AG04449 (cell line): ENCODE measurements at regions not wholly inside any gene's neighbourhood (a gene's known extent, or its start where the extent isn't known, plus 50 kb on each side); places are given as distances from the start of the nearest gene placed in this dataset.

Experiments used
- CTCF ChIA-PET: fragments of 350-600 bp; formaldehyde crosslinking; extraction: SDS; loops from one replicate; lab custom pipeline; 2021; ENCODE audit warnings: antibody characterized with exemption; lab: Yijun Ruan, JAX
- POLR2A ChIA-PET: fragments of 400-600, 350-600 bp; formaldehyde crosslinking; extraction: SDS; loops from one replicate; lab custom pipeline; 2020; ENCODE audit warnings: antibody characterized with exemption, inconsistent platforms; lab: Yijun Ruan, JAX
- DNase-seq: peaks from one replicate; pipeline ENCODE4 v3.0.0-alpha.2; 2010; ENCODE audit warnings: low read depth, low spot score
- H3K4me3 ChIP-seq: 2 replicates; pipeline ENCODE4 v1.5.1; 2011; ENCODE audit warnings: low read depth, mild to moderate bottlenecking, control low read depth, low read length
- TF ChIP-seq, protein P1 (sequence below): IDR thresholded peaks from one replicate; pipeline ENCODE4 v1.5.1; 2011; ENCODE audit warnings: mild to moderate bottlenecking, moderate library complexity, low read length, control low read depth, inconsistent platforms; ENCODE audit not compliant: insufficient read depth; ENCODE audit errors: missing control alignments

DNA sequence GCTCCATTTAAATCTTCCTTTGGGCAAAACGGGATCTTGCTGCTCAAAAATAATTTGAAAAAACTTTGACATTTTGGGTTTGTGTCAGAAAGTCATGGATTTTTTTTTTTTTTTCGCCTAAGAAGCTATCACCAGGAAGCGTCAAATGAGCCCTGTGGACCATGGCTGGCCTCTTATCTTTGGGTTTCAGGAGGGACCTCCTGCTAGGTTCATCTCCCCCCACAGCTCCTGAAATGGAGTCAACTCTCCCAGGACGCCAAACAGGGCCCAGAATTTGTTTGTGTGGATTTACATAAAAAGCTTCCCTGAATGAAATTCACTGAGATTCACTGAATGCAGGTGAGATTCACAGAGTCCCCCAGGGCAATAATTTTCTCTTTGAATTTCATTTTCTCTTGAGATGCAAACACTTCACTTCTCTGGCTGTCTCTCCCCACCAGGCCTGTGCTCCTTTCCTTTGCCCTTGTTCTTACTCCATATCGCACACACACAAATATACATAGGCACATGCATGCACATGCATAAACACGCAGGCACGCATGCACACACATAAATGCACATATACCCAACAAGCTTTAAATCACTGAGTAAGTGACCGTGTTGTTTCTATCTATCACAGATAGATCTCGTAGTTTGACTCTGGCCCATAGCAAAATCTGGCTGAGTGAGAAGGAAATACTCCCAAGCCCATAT lies 55.3 kb upstream of the GALNT10 start:
- CTCF ChIA-PET = no interaction called here
- no peak for DNase-seq
- POLR2A ChIA-PET = no interaction called here
- H3K4me3 ChIP-seq = no peak overlapping the region
- TF ChIP-seq, protein P1, sequence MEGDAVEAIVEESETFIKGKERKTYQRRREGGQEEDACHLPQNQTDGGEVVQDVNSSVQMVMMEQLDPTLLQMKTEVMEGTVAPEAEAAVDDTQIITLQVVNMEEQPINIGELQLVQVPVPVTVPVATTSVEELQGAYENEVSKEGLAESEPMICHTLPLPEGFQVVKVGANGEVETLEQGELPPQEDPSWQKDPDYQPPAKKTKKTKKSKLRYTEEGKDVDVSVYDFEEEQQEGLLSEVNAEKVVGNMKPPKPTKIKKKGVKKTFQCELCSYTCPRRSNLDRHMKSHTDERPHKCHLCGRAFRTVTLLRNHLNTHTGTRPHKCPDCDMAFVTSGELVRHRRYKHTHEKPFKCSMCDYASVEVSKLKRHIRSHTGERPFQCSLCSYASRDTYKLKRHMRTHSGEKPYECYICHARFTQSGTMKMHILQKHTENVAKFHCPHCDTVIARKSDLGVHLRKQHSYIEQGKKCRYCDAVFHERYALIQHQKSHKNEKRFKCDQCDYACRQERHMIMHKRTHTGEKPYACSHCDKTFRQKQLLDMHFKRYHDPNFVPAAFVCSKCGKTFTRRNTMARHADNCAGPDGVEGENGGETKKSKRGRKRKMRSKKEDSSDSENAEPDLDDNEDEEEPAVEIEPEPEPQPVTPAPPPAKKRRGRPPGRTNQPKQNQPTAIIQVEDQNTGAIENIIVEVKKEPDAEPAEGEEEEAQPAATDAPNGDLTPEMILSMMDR = no peak

DNA sequence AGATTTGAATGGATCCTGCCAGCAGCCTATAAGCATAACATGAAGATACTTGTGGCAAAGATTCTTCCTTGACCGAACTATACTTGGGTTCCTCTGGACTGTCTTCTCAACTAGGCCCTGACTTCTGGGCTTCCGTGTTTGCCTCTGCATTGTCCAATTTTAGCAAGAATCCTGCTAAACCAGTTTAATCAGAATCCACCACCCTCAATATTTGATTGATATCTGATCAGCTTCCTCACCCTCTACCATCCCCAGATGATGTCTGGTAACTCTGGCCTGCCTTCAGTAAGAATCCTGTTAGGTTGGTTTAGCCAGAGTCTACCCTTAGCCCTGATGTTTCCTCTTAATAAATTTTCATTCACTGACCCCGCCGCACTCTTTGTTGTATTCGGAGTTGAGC lies 54.4 kb upstream of the GALNT10 start:
- POLR2A ChIA-PET = no interaction called here
- DNase-seq = no peak
- CTCF ChIA-PET = no interaction called here
- TF ChIP-seq, protein P1 = no peak
- H3K4me3 ChIP-seq = no peak overlapping the region

DNA sequence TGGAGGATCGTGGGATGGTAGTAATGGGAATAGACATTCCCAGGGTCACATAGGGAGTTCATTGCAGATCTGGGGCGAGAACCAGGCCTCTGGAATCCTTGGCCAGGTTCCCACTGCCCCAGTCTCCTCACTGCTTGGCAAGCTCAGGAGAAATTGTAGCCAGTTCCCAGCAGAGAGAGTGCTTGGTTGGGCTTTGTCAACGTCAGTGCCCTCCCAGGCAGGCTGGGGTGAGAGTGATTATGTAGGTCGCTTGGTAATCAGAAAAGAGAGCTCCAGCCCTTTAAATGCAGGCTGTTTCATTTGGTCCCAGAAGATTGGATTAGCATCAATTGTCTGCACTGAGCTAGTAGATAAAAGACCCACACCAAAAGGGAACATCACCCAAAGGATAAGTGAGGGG lies 51.8 kb upstream of the GALNT10 start:
- POLR2A ChIA-PET = no interaction called here
- no peak overlapping the region for H3K4me3 ChIP-seq
- TF ChIP-seq, protein P1 = no peak
- CTCF ChIA-PET = interaction anchor here (0.8 kb wide), 1 partner anchor 48 kb away, joined by 3 read pairs; no protein-coding TSS in a partner anchor
- no peak for DNase-seq

DNA sequence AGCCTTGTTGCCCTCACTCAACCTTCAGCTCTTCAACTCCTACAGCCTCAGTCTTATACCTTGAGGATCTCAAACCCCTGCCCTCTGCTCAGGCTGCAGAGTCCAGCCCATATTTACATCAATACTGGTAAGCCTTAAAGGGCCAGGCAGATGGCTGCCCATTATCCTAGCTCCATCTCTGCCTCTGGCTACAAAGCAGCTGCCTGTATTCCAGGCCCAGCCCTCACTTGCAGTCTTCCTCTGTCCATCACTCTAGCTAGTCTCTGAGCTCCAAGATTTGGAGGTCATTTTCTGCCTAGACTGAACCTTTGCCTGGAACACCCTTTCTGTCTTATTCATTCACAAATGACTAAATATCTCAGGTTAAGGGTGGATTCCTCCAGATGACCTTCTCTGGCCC lies 50.2 kb upstream of the GALNT10 start:
- TF ChIP-seq, protein P1 = no peak
- ChIA-PET POLR2A (no interaction called here), CTCF (interaction anchor here (0.8 kb wide), 1 partner anchor 40 kb away, joined by 3 read pairs; no protein-coding TSS in a partner anchor)
- no peak for DNase-seq
- H3K4me3 ChIP-seq = no peak overlapping the region
